ENCODE measurements at regions not wholly inside any gene's neighbourhood (a gene's known extent, or its start where the extent isn't known, plus 50 kb on each side); places are given as distances from the start of the nearest gene placed in this dataset.
A peak's percentile ranks its signal among the peaks of the same experiment; 100 is the strongest.

GRCh38 chr10:76640806-76641205 is 996.8 kb downstream of the KCNMA1 start:
- Histone ChIP-seq H3K9ac (ENCODE audit: low read length) (no peak overlapping the region), H3K4me3 (replicated peaks in 1 of 2; ENCODE audit: low read depth in 1 of 2, low read length in 2 of 2) (no peak overlapping the region), H4K20me1 (ENCODE audit: insufficient read depth) (no peaks in the 10 kb centered on the region), H3K27me3 (ENCODE audit: insufficient read depth, low read length) (peaks cover 6% of the 10 kb centered on the region), H2AFZ (ENCODE audit: low read depth, low read length, poor library complexity, severe bottlenecking) (no peak overlapping the region), H3K4me2 (ENCODE audit: low read length) (no peak overlapping the region), H3K79me2 (ENCODE audit: insufficient read depth, low read length) (no peaks in the 10 kb centered on the region), H3K9me3 (ENCODE audit: control insufficient read depth in 1 of 2, insufficient read depth in 1 of 2, low read depth in 1 of 2, low read length in 2 of 2) (no peaks in the 10 kb centered on the region), H3K27ac (ENCODE audit: low read depth, low read length) (no peak overlapping the region), H3K9me2 (ENCODE audit: insufficient read depth) (no peaks in the 10 kb centered on the region), H3K4me1 (ENCODE audit: control insufficient read depth in 1 of 2, insufficient read depth in 2 of 2, low read length in 2 of 2) (no peaks in the 10 kb centered on the region), H3K36me3 (ENCODE audit: control insufficient read depth in 1 of 2, insufficient read depth in 2 of 2, low read length in 2 of 2) (no peaks in the 10 kb centered on the region)
- CTCF ChIA-PET = no interaction called here
- POLR2A ChIA-PET = no interaction called here
- DNase-seq (ENCODE audit: low read depth, low spot score) (no peak), ATAC-seq (no peak)
- RAD21 ChIA-PET (ENCODE audit: low non-redundant PET in 1 of 2, low total read pairs in 2 of 2, uncharacterized antibody in 2 of 2, unreplicated experiment in 2 of 2) = no interaction called here
- BruUV-seq (replicated peaks) = no TSS peak
- intact Hi-C loops (cut with micrococcal nuclease) = no loop called here
- no peak for TF ChIP-seq ZFX (IDR thresholded peaks at IDR 0.05)
- TF ChIP-seq EZH2phosphoT487 (IDR thresholded peaks at IDR 0.05; ENCODE audit: borderline replicate concordance) = no peak
- no peak for TF ChIP-seq SRF (IDR thresholded peaks at IDR 0.05; ENCODE audit: low read depth)
- no peak for TF ChIP-seq POLR2AphosphoS5 (IDR thresholded peaks at IDR 0.05; ENCODE audit: low read depth, low read length)
- no peak for TF ChIP-seq EGR1 (IDR thresholded peaks at IDR 0.05; ENCODE audit: low read depth)

GRCh38 chr10:76632767-76633051 is 1004.9 kb downstream of the KCNMA1 start:
- RAD21 ChIA-PET (ENCODE audit: low non-redundant PET in 1 of 2, low total read pairs in 2 of 2, uncharacterized antibody in 2 of 2, unreplicated experiment in 2 of 2) = no interaction called here

More at GRCh38 chr10:76632767-76633051, 1004.9 kb downstream of the KCNMA1 start:
- DNase-seq (ENCODE audit: low read depth, low spot score) = peak; percentile 6
- Histone ChIP-seq H3K79me2 (ENCODE audit: insufficient read depth, low read length) (no peaks in the 10 kb centered on the region), H3K36me3 (ENCODE audit: control insufficient read depth in 1 of 2, insufficient read depth in 2 of 2, low read length in 2 of 2) (no peaks in the 10 kb centered on the region), H3K27ac (ENCODE audit: low read depth, low read length) (no peak overlapping the region), H3K4me2 (ENCODE audit: low read length) (no peak overlapping the region), H3K9ac (ENCODE audit: low read length) (no peak overlapping the region), H3K9me2 (ENCODE audit: insufficient read depth) (no peaks in the 10 kb centered on the region), H4K20me1 (ENCODE audit: insufficient read depth) (no peaks in the 10 kb centered on the region), H3K27me3 (ENCODE audit: insufficient read depth, low read length) (0 out of 2 replicates have a peak, but pooled peaks cover 3% of the 10 kb centered on the region), H3K4me3 (replicated peaks in 1 of 2; ENCODE audit: low read depth in 1 of 2, low read length in 2 of 2) (no peak overlapping the region), H3K9me3 (ENCODE audit: control insufficient read depth in 1 of 2, insufficient read depth in 1 of 2, low read depth in 1 of 2, low read length in 2 of 2) (no peaks in the 10 kb centered on the region), H2AFZ (ENCODE audit: low read depth, low read length, poor library complexity, severe bottlenecking) (no peak overlapping the region), H3K4me1 (ENCODE audit: control insufficient read depth in 1 of 2, insufficient read depth in 2 of 2, low read length in 2 of 2) (no peaks in the 10 kb centered on the region)
- POLR2A ChIA-PET = no interaction called here
- TF ChIP-seq CTCF (IDR thresholded peaks at IDR 0.05 in 2 of 3, conservative IDR thresholded peaks at IDR 0.05 in 1 of 3; ENCODE audit: borderline replicate concordance in 1 of 3, insufficient read depth in 1 of 3, low read depth in 2 of 3, low read length in 2 of 3) (peak; percentile 25 to 64 (median 59); a peak in 5 of 6 replicates), CBX3 (IDR thresholded peaks at IDR 0.05; ENCODE audit: low read depth) (no peak), RAD21 (IDR thresholded peaks at IDR 0.05; ENCODE audit: low read depth) (peak; percentile 32; the same call in 1 of the 2 replicates)
- intact Hi-C loops (cut with micrococcal nuclease) = no loop called here
- BruUV-seq (replicated peaks) = no TSS peak
- ATAC-seq = peak; percentile 81; the same call in 1 of the 2 replicates
- CTCF ChIA-PET = no interaction called here
